B cell (primary cell): ENCODE measurements at regions not wholly inside any gene's neighbourhood (a gene's known extent, or its start where the extent isn't known, plus 50 kb on each side); places are given as distances from the start of the nearest gene placed in this dataset.

Experiments
- ATAC-seq: fragments of 200-7000 bp; cut with Tn5 transposase; one replicate; pipeline ENCODE4 v1.10.0; 2021; ENCODE audit warnings: low read depth, mild to moderate bottlenecking, moderate number of reproducible peaks, moderate library complexity
- CTCF ChIA-PET: fragments of 350-600 bp; sonication (Branson Sonifier 250); formaldehyde crosslinking; loops from one replicate; lab custom pipeline; 2021; ENCODE audit warnings: antibody characterized with exemption, inconsistent platforms; lab: Charles Lee
- POLR2A ChIA-PET: fragments of 350-600 bp; sonication (Branson Sonifier 250); formaldehyde crosslinking; loops from one replicate; lab custom pipeline; 2021; ENCODE audit warnings: antibody characterized with exemption; lab: Charles Lee
- DNase-seq: peaks from one replicate; pipeline ENCODE4 v3.0.0; 2013
- H2AFZ ChIP-seq: 2 replicates; pipeline ENCODE4 v1.6.1; 2012; ENCODE audit warnings: mild to moderate bottlenecking, low read depth, low read length; ENCODE audit not compliant: insufficient read depth, poor library complexity, severe bottlenecking
- H3K27ac ChIP-seq, 2 donors: 1 replicate in 1 of 2; 2 replicates in 1 of 2; pipeline ENCODE4 v1.5.1; 2012 to 2013; ENCODE audit warnings: low read length in 2 of 2, mild to moderate bottlenecking in 2 of 2, moderate library complexity in 1 of 2
- H3K27me3 ChIP-seq, 4 experiments: fragments of 200-600 bp in 1 of 4; sonication (generic) in 1 of 4; replicated peaks in 1 of 4; 1 replicate in 2 of 4; 2 replicates in 2 of 4; pipeline versions ENCODE4 v1.6.1 to v1.7.0; 2013 to 2016; ENCODE audit warnings: low read length in 3 of 4, mild to moderate bottlenecking in 2 of 4, mixed read lengths in 1 of 4, moderate library complexity in 1 of 4; ENCODE audit not compliant: insufficient read depth in 4 of 4, control insufficient read depth in 3 of 4; ENCODE audit errors: control extremely low read depth in 1 of 4
- H3K36me3 ChIP-seq, 2 experiments: replicated peaks in 1 of 2; 1 replicate in 1 of 2; 2 replicates in 1 of 2; pipeline versions ENCODE4 v1.6.1 to v1.7.1; 2013; ENCODE audit warnings: low read length in 1 of 2; ENCODE audit not compliant: insufficient read depth in 2 of 2, control insufficient read depth in 1 of 2; ENCODE audit errors: control extremely low read depth in 1 of 2, extremely low read depth in 1 of 2
- H3K4me1 ChIP-seq, 2 donors: fragments of 200-600 bp in 1 of 2; sonication (generic) in 1 of 2; 1 replicate in 1 of 2; 2 replicates in 1 of 2; pipeline versions ENCODE4 v1.5.1 to v1.6.1; 2013 to 2017; ENCODE audit warnings: low read length in 2 of 2; ENCODE audit not compliant: control insufficient read depth in 2 of 2, insufficient read depth in 2 of 2
- H3K4me2 ChIP-seq: replicated peaks from 2 replicates; pipeline ENCODE3; 2012; ENCODE audit warnings: mild to moderate bottlenecking, low read depth, low read length; ENCODE audit not compliant: poor library complexity, severe bottlenecking
- H3K4me3 ChIP-seq, 5 experiments: fragments of 200-600 bp in 1 of 5; sonication (generic) in 1 of 5; 1 replicate in 3 of 5; 2 replicates in 2 of 5; pipeline versions ENCODE4 v1.5.1 to v1.7.0; 2011 to 2016; ENCODE audit warnings: low read length in 4 of 5, mild to moderate bottlenecking in 4 of 5, low read depth in 2 of 5, control low read depth in 1 of 5, moderate library complexity in 1 of 5; ENCODE audit not compliant: insufficient read depth in 1 of 5; ENCODE audit errors: control extremely low read depth in 1 of 5, extremely low read depth in 1 of 5
- H3K79me2 ChIP-seq: fragments of 200-600 bp; sonication (generic); one replicate; pipeline ENCODE4 v1.6.0; 2016; ENCODE audit warnings: low read length; ENCODE audit not compliant: control insufficient read depth, insufficient read depth
- H3K9ac ChIP-seq: fragments of 200-600 bp; sonication (generic); 2 replicates; pipeline ENCODE4 v1.6.1; 2017; ENCODE audit warnings: mild to moderate bottlenecking, low read length, moderate library complexity
- H3K9me3 ChIP-seq, 3 donors: one replicate each; pipeline versions ENCODE4 v1.6.1 to v1.7.1; 2013; ENCODE audit warnings: low read length in 2 of 3; ENCODE audit not compliant: control insufficient read depth in 2 of 3, insufficient read depth in 1 of 3; ENCODE audit errors: control extremely low read depth in 1 of 3
- H4K20me1 ChIP-seq: 2 replicates; pipeline ENCODE4 v1.6.0; 2012; ENCODE audit warnings: mild to moderate bottlenecking, low read length; ENCODE audit not compliant: insufficient read depth, control insufficient read depth, poor library complexity, severe bottlenecking
- H3K27ac Mint-ChIP-seq: one replicate; pipeline ENCODE4 v1.8.0; 2021; ENCODE audit warnings: mixed read lengths
- H3K27me3 Mint-ChIP-seq: one replicate; pipeline ENCODE4 v1.8.0; 2021; ENCODE audit warnings: mixed read lengths
- H3K4me1 Mint-ChIP-seq: one replicate; pipeline ENCODE4 v1.8.0; 2021; ENCODE audit warnings: mixed read lengths
- H3K4me3 Mint-ChIP-seq: one replicate; pipeline ENCODE4 v1.8.0; 2021; ENCODE audit warnings: mixed read lengths
- H3K9me3 Mint-ChIP-seq: one replicate; pipeline ENCODE4 v1.8.0; 2022; ENCODE audit warnings: mixed read lengths; ENCODE audit not compliant: insufficient read depth
- EZH2 ChIP-seq: IDR thresholded peaks from 2 replicates; pipeline ENCODE4 v1.6.1; 2012; ENCODE audit warnings: borderline replicate concordance, low read depth, mild to moderate bottlenecking, moderate library complexity, low read length; ENCODE audit not compliant: insufficient read depth, poor library complexity, severe bottlenecking
- WGBS: methylation state at CpG from one replicate; pipeline ENCODE4 v1.1.5; 2013; ENCODE audit warnings: missing lambda C conversion rate; ENCODE audit not compliant: insufficient coverage; 5-methylcytosine and 5-hydroxymethylcytosine counted together
- intact Hi-C: fragments of 100-400 bp; cut with micrococcal nuclease; formaldehyde crosslinking; loops from one replicate; pipeline ENCODE4 v1.10.0; 2022
- TF ChIP-seq, protein P1 (sequence below): fragments of 200-600 bp; IDR thresholded peaks from one replicate; pipeline ENCODE4 v1.8.0; 2022; ENCODE audit warnings: antibody characterized with exemption, mild to moderate bottlenecking

- ChIA-PET CTCF (no interaction called here), POLR2A (no interaction called here)
- no peak for ATAC-seq
- no peak for DNase-seq
- Histone ChIP-seq H4K20me1 (no peaks in the 10 kb centered on the region), H3K9me3 (peaks cover 0 to 10% (median 0%) of the 10 kb centered on the region in 3 donors), H3K27ac (no peak overlapping the region), H2AFZ (no peak overlapping the region), H3K4me3 (no peak overlapping the region), H3K36me3 (no peaks in the 10 kb centered on the region), H3K4me1 (no peaks in the 10 kb centered on the region), H3K9ac (no peak overlapping the region), H3K4me2 (no peak overlapping the region), H3K27me3 (no peaks in the 10 kb centered on the region), H3K79me2 (no peaks in the 10 kb centered on the region)
- intact Hi-C loops: no loop called here
- Mint-ChIP-seq H3K9me3 (no peaks in the 10 kb centered on the region), H3K27ac (no peak overlapping the region), H3K4me3 (no peak overlapping the region), H3K4me1 (no peaks in the 10 kb centered on the region), H3K27me3 (no peaks in the 10 kb centered on the region)
- TF ChIP-seq, protein P1, sequence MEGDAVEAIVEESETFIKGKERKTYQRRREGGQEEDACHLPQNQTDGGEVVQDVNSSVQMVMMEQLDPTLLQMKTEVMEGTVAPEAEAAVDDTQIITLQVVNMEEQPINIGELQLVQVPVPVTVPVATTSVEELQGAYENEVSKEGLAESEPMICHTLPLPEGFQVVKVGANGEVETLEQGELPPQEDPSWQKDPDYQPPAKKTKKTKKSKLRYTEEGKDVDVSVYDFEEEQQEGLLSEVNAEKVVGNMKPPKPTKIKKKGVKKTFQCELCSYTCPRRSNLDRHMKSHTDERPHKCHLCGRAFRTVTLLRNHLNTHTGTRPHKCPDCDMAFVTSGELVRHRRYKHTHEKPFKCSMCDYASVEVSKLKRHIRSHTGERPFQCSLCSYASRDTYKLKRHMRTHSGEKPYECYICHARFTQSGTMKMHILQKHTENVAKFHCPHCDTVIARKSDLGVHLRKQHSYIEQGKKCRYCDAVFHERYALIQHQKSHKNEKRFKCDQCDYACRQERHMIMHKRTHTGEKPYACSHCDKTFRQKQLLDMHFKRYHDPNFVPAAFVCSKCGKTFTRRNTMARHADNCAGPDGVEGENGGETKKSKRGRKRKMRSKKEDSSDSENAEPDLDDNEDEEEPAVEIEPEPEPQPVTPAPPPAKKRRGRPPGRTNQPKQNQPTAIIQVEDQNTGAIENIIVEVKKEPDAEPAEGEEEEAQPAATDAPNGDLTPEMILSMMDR: no peak
- TF ChIP-seq EZH2: no peak
- WGBS: no CpG with 5 or more reads among the region's 2 CpGs
Measured at GRCh38 chr4:188688956-188689355, 549.7 kb downstream of the TRIML1 start.

DNA sequence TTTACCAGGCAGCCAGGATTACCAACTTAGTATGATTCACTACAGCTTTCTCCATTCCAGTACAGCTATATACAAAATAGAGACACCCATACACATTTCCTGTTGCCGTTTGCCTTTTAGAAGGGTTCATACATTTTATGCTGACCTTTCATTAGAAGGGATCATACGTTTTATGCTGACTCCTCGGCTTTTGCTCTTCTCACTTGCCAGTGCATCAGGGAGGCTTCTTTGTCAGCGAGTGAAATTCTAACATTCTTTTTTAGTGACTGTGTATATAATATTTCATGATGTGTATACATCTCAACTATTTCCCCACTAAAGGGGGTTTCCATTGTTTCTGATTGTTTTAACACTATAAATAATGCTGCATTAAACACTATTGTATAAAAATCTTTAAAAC, 552.6 kb downstream of the TRIML1 start:
- H3K9me3 Mint-ChIP-seq: no peaks in the 10 kb centered on the region
- no peak overlapping the region for H3K9ac ChIP-seq
- no peak overlapping the region for H3K27ac Mint-ChIP-seq
- H3K4me3 ChIP-seq: no peak overlapping the region
- no peaks in the 10 kb centered on the region for H3K4me1 Mint-ChIP-seq
- peaks cover 0 to 4% (median 0%) of the 10 kb centered on the region in 3 donors for H3K9me3 ChIP-seq
- WGBS: 100% methylated on average over 1 of the region's 4 CpGs
- ATAC-seq: no peak
- intact Hi-C loops: no loop called here
- no peaks in the 10 kb centered on the region for H3K27me3 Mint-ChIP-seq
- CTCF ChIA-PET: no interaction called here
- no peak for DNase-seq
- H3K27me3 ChIP-seq: no peaks in the 10 kb centered on the region
- H3K36me3 ChIP-seq: no peaks in the 10 kb centered on the region
- no peaks in the 10 kb centered on the region for H3K4me1 ChIP-seq
- H2AFZ ChIP-seq: no peak overlapping the region
- no peak overlapping the region for H3K4me3 Mint-ChIP-seq
- H3K4me2 ChIP-seq: no peak overlapping the region
- no peaks in the 10 kb centered on the region for H3K79me2 ChIP-seq
- POLR2A ChIA-PET: no interaction called here
- TF ChIP-seq EZH2: no peak
- TF ChIP-seq, protein P1: no peak
- no peaks in the 10 kb centered on the region for H4K20me1 ChIP-seq
- H3K27ac ChIP-seq: no peak overlapping the region
